ENCODE measurements at regions not wholly inside any gene's neighbourhood (a gene's known extent, or its start where the extent isn't known, plus 50 kb on each side); places are given as distances from the start of the nearest gene placed in this dataset.

DNA sequence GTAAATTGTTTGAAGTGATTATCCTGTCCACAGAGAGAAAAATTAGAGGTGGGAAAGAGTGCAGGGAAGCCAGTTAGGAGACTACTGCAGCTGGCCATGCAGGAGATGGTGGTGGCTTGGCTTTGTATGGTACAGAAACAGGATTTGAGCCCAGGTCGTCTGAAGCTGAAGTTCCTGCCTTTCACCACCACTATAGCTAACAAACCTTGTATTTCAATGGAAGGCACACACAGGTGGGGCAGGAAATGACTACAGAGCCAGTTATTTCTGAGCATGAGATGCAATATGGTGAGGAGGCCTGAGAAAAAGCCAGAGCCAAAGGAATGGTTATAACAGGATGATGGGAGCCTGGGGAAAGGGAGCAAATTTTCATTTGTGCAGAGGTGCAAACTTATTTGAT lies 103.9 kb downstream of the BTG1 start:
- no peak overlapping the region for H3K4me3 ChIP-seq (ENCODE audit: low read depth, low read length)
- no peak for DNase-seq (ENCODE audit: low read depth)
- TF ChIP-seq MYC (IDR thresholded peaks at IDR 0.05; ENCODE audit: low read depth, low read length) (no peak), POLR2A (IDR thresholded peaks at IDR 0.05; ENCODE audit: extremely low read depth, insufficient read length) (no peak), MAX (IDR thresholded peaks at IDR 0.05; ENCODE audit: low read depth, low read length) (no peak)
- TF ChIP-seq, protein P1, sequence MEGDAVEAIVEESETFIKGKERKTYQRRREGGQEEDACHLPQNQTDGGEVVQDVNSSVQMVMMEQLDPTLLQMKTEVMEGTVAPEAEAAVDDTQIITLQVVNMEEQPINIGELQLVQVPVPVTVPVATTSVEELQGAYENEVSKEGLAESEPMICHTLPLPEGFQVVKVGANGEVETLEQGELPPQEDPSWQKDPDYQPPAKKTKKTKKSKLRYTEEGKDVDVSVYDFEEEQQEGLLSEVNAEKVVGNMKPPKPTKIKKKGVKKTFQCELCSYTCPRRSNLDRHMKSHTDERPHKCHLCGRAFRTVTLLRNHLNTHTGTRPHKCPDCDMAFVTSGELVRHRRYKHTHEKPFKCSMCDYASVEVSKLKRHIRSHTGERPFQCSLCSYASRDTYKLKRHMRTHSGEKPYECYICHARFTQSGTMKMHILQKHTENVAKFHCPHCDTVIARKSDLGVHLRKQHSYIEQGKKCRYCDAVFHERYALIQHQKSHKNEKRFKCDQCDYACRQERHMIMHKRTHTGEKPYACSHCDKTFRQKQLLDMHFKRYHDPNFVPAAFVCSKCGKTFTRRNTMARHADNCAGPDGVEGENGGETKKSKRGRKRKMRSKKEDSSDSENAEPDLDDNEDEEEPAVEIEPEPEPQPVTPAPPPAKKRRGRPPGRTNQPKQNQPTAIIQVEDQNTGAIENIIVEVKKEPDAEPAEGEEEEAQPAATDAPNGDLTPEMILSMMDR (IDR thresholded peaks at IDR 0.05; ENCODE audit: low read depth, low read length), result no peak

DNA sequence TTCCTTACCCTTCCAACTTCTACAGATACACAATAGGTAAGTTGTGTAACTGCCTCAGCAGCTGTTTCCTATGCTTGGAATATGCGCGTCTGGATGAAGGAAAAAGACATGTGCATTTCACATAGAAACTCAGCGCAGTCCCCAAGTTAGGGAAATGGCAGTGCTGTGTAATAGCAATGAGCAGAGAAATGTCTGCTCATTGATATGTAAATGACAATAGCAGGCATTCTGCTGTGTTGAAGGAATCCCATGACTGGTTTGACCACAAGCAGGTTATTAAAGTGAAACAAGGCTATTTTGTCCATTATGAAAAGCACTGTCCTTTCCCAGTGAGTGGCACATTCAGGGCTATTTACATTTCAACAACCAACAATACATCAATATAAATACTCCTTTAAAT lies 106.6 kb downstream of the BTG1 start:
- DNase-seq (ENCODE audit: low read depth), result no peak
- no peak for TF ChIP-seq MAX (IDR thresholded peaks at IDR 0.05; ENCODE audit: low read depth, low read length)
- TF ChIP-seq MYC (IDR thresholded peaks at IDR 0.05; ENCODE audit: low read depth, low read length), result no peak
- TF ChIP-seq, protein P1 (IDR thresholded peaks at IDR 0.05; ENCODE audit: low read depth, low read length), result no peak
- no peak for TF ChIP-seq POLR2A (IDR thresholded peaks at IDR 0.05; ENCODE audit: extremely low read depth, insufficient read length)
- no peak overlapping the region for H3K4me3 ChIP-seq (ENCODE audit: low read depth, low read length)

DNA sequence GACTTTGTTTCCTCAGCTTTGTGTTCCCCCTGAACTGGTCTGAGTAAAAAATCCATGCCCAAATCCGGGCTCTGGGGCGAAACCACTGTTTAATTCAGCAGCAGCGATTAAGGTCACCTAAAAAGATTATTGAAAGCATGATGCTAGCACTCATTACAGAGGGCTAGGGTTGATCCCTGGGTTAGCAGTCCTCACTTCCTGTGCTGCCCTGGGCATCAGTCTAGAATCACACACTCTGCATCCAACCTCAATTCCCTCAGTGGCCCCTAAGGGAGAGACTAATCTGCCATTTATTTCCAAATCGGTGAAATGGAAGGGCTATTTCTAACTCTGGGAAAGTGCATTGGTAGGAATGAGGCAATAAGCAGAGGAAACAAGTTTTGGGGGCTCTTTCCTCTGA lies 107.2 kb downstream of the BTG1 start:
- no peak for TF ChIP-seq MYC (IDR thresholded peaks at IDR 0.05; ENCODE audit: low read depth, low read length)
- TF ChIP-seq POLR2A (IDR thresholded peaks at IDR 0.05; ENCODE audit: extremely low read depth, insufficient read length), result no peak
- TF ChIP-seq MAX (IDR thresholded peaks at IDR 0.05; ENCODE audit: low read depth, low read length), result no peak
- TF ChIP-seq, protein P1 (IDR thresholded peaks at IDR 0.05; ENCODE audit: low read depth, low read length), result no peak
- no peak for DNase-seq (ENCODE audit: low read depth)
- H3K4me3 ChIP-seq (ENCODE audit: low read depth, low read length), result no peak overlapping the region

DNA sequence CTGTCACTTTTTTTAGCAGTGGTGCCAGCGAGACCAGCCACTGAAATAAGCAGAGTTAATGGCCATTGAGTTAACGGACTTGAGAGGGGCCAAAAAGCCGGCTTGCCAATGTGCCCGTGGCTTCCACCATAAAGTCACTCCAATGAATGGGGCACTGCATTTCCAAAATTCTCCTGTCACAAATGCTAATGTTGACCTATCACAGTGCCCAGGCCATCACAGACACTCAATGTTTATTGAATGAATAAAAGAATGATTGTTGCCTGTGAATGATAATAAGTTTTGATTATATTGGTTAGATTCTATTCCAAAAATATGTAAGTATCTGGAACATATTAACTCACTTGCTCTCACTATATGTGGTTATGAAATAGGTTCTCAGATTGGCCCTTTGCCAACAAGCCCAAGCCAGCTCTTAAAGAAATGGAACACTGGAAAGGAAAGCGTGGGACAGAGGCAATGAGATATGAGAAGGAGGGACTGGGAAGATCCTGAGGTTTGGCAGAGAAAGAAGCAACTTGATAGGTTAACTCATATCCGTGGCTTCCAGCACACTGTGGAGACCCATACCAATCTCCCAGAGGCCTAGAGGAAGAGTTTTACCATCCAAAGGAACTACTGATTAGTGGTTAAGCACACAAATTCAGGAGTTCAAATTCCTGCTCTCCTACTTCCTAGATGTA lies 108.7 kb downstream of the BTG1 start:
- no peak overlapping the region for H3K4me3 ChIP-seq (ENCODE audit: low read depth, low read length)
- TF ChIP-seq MAX (IDR thresholded peaks at IDR 0.05; ENCODE audit: low read depth, low read length) (no peak), POLR2A (IDR thresholded peaks at IDR 0.05; ENCODE audit: extremely low read depth, insufficient read length) (no peak), MYC (IDR thresholded peaks at IDR 0.05; ENCODE audit: low read depth, low read length) (no peak)
- TF ChIP-seq, protein P1 (IDR thresholded peaks at IDR 0.05; ENCODE audit: low read depth, low read length), result no peak
- DNase-seq (ENCODE audit: low read depth), result no peak

DNA sequence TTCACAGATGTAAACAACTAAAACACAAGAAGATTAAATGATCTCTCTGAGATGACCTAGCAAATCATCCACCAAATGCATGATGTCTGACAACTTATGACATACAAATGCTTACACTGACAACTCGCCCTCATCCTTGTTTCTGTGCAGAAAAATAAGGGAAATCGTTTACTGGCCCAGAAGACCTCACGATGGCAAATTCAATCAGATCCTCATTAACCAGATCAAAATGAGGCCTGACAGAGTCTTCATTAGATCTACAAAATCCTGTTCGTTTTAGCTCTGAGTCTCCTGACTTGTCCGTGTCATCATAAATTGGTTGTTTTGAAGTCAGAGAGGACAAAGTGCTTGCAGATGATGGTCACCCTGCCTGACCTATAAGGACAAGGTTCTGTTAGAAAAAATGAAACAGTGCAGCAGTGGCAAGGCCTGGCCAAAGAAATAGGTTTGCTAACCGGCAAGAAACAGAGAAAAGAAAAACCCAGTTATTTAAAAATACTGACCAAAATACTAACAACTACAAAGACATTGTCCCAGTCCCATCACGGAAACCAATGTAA lies 109.5 kb downstream of the BTG1 start:
- TF ChIP-seq, protein P1 (IDR thresholded peaks at IDR 0.05; ENCODE audit: low read depth, low read length), result no peak
- TF ChIP-seq MYC (IDR thresholded peaks at IDR 0.05; ENCODE audit: low read depth, low read length) (no peak), POLR2A (IDR thresholded peaks at IDR 0.05; ENCODE audit: extremely low read depth, insufficient read length) (no peak), MAX (IDR thresholded peaks at IDR 0.05; ENCODE audit: low read depth, low read length) (no peak)
- H3K4me3 ChIP-seq (ENCODE audit: low read depth, low read length), result no peak overlapping the region
- no peak for DNase-seq (ENCODE audit: low read depth)
